KMS-11 (cell line): ENCODE measurements at regions not wholly inside any gene's neighbourhood (a gene's known extent, or its start where the extent isn't known, plus 50 kb on each side); places are given as distances from the start of the nearest gene placed in this dataset.

Experiments
- H2AFZ ChIP-seq: fragments of 200-600 bp; sonication (generic); 2 replicates; pipeline ENCODE4 v1.6.1; 2016; ENCODE audit warnings: antibody characterized with exemption, mixed run types, low read depth
- H3K27ac ChIP-seq: fragments of 200-600 bp; sonication (generic); 2 replicates; pipeline ENCODE4 v1.6.1; 2016; ENCODE audit warnings: mild to moderate bottlenecking, mixed run types
- H3K27me3 ChIP-seq: fragments of 200-600 bp; sonication (generic); 2 replicates; pipeline ENCODE4 v1.6.1; 2017; ENCODE audit warnings: mild to moderate bottlenecking, low read depth, mixed run types, moderate library complexity; ENCODE audit not compliant: insufficient read depth
- H3K36me3 ChIP-seq: fragments of 200-600 bp; sonication (generic); 2 replicates; pipeline ENCODE4 v1.6.1; 2017; ENCODE audit warnings: mild to moderate bottlenecking, mixed run types; ENCODE audit not compliant: insufficient read depth
- H3K4me1 ChIP-seq: fragments of 200-600 bp; sonication (generic); 2 replicates; pipeline ENCODE4 v1.6.1; 2016; ENCODE audit warnings: mild to moderate bottlenecking, low read depth, mixed run types; ENCODE audit not compliant: poor library complexity, severe bottlenecking
- H3K4me2 ChIP-seq: fragments of 200-600 bp; sonication (generic); 2 replicates; pipeline ENCODE4 v1.7.0; 2016; ENCODE audit warnings: mild to moderate bottlenecking, mixed run types
- H3K4me3 ChIP-seq: fragments of 200-600 bp; sonication (generic); IDR thresholded peaks from 2 replicates; pipeline ENCODE4 v1.6.1; 2017; ENCODE audit warnings: low read depth, low read length, mixed read lengths; ENCODE audit not compliant: insufficient read depth
- H3K79me2 ChIP-seq: fragments of 200-600 bp; sonication (generic); 2 replicates; pipeline ENCODE4 v1.6.1; 2016; ENCODE audit warnings: low read depth, mixed run types; ENCODE audit not compliant: insufficient read depth
- H3K9ac ChIP-seq: fragments of 200-600 bp; sonication (generic); 2 replicates; pipeline ENCODE4 v1.6.1; 2016; ENCODE audit warnings: mild to moderate bottlenecking, mixed run types
- H4K20me1 ChIP-seq: fragments of 200-600 bp; sonication (generic); 2 replicates; pipeline ENCODE4 v1.6.1; 2016; ENCODE audit warnings: mild to moderate bottlenecking, mixed run types; ENCODE audit not compliant: insufficient read depth
- TF ChIP-seq, protein P1 (sequence below): fragments of 200-600 bp; sonication (generic); conservative IDR thresholded peaks from 2 replicates; pipeline ENCODE4 v1.6.1; 2017; ENCODE audit warnings: low read depth, mild to moderate bottlenecking, antibody characterized with exemption, low read length, moderate library complexity, mixed read lengths

DNA sequence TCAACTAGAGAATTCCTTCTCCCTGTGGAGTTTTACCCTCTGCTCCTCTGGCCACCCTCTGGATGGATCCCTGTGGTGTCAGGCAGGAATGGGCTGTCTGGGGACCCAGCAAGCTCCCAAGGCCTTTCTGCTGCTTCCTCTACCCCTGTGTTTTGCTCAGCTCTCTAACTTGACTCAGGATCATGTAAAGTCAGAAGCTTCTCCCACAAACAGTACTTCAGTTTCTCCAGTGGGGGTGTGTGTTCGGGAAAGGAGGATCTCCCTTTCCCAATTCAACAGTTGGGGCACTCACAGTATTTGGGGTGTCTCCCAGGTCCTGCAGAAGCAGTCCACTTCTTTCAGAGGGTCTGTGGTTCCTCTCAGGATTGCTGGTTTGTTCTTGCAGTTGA is 162.4 kb upstream of the NUDT4 start:
- no peaks in the 10 kb centered on the region for H4K20me1 ChIP-seq
- no peak overlapping the region for H3K4me3 ChIP-seq
- H3K27ac ChIP-seq = no peak overlapping the region
- H3K4me2 ChIP-seq = no peak overlapping the region
- H3K27me3 ChIP-seq = no peaks in the 10 kb centered on the region
- no peak overlapping the region for H3K9ac ChIP-seq
- H3K36me3 ChIP-seq = no peaks in the 10 kb centered on the region
- TF ChIP-seq, protein P1, sequence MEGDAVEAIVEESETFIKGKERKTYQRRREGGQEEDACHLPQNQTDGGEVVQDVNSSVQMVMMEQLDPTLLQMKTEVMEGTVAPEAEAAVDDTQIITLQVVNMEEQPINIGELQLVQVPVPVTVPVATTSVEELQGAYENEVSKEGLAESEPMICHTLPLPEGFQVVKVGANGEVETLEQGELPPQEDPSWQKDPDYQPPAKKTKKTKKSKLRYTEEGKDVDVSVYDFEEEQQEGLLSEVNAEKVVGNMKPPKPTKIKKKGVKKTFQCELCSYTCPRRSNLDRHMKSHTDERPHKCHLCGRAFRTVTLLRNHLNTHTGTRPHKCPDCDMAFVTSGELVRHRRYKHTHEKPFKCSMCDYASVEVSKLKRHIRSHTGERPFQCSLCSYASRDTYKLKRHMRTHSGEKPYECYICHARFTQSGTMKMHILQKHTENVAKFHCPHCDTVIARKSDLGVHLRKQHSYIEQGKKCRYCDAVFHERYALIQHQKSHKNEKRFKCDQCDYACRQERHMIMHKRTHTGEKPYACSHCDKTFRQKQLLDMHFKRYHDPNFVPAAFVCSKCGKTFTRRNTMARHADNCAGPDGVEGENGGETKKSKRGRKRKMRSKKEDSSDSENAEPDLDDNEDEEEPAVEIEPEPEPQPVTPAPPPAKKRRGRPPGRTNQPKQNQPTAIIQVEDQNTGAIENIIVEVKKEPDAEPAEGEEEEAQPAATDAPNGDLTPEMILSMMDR = no peak
- no peaks in the 10 kb centered on the region for H3K79me2 ChIP-seq
- H3K4me1 ChIP-seq = peaks cover 23% of the 10 kb centered on the region
- H2AFZ ChIP-seq = no peak overlapping the region

DNA sequence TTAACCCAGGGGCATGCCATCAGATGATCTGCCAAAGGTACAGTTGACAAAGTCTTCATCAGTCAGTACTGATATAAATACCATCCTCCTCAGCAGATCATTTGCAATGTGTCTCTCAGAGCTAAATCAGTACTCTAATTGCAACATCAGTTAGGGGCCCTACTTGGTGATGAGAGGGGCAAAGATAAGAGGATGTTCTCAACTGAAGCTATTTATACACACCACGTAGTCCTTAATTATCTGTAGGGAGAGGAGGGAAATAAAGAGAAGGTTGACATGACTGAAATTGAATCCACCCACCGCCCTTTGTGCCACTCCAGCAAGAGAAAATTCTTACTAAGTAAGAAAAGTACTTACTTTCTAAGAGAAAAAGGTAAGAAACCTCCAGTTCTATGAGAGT is 157.8 kb upstream of the NUDT4 start:
- no peak overlapping the region for H3K27ac ChIP-seq

DNA sequence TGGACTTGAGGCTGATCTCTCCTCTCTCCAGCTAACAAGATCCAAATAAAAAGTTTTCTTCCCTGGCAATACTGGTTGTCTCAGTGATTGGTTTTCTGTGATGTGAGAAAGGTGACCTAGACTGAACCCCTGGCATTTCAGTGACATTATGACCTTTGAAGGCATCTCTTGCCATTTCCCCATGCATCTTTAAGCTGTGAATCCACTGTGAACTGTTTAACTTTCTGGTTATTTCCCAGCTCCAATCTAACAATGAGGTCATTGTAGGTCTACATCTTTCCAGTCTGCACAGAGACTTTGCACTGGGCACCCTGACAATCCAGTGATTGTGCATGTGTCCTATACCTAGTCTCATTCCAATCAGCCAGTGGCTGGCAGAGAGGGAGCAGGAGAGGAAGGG is 155.9 kb upstream of the NUDT4 start:
- no peak overlapping the region for H3K4me2 ChIP-seq
- H3K4me3 ChIP-seq = no peak overlapping the region
- peaks cover 22% of the 10 kb centered on the region for H3K4me1 ChIP-seq

More for the DNA sequence above, 157.8 kb upstream of the NUDT4 start:
- peaks cover 23% of the 10 kb centered on the region for H3K4me1 ChIP-seq
- TF ChIP-seq, protein P1 = no peak
- H3K27me3 ChIP-seq = no peaks in the 10 kb centered on the region
- no peaks in the 10 kb centered on the region for H4K20me1 ChIP-seq
- no peak overlapping the region for H3K4me2 ChIP-seq
- H3K36me3 ChIP-seq = no peaks in the 10 kb centered on the region
- no peak overlapping the region for H3K4me3 ChIP-seq
- H3K79me2 ChIP-seq = no peaks in the 10 kb centered on the region
- no peak overlapping the region for H2AFZ ChIP-seq
- H3K9ac ChIP-seq = no peak overlapping the region

DNA sequence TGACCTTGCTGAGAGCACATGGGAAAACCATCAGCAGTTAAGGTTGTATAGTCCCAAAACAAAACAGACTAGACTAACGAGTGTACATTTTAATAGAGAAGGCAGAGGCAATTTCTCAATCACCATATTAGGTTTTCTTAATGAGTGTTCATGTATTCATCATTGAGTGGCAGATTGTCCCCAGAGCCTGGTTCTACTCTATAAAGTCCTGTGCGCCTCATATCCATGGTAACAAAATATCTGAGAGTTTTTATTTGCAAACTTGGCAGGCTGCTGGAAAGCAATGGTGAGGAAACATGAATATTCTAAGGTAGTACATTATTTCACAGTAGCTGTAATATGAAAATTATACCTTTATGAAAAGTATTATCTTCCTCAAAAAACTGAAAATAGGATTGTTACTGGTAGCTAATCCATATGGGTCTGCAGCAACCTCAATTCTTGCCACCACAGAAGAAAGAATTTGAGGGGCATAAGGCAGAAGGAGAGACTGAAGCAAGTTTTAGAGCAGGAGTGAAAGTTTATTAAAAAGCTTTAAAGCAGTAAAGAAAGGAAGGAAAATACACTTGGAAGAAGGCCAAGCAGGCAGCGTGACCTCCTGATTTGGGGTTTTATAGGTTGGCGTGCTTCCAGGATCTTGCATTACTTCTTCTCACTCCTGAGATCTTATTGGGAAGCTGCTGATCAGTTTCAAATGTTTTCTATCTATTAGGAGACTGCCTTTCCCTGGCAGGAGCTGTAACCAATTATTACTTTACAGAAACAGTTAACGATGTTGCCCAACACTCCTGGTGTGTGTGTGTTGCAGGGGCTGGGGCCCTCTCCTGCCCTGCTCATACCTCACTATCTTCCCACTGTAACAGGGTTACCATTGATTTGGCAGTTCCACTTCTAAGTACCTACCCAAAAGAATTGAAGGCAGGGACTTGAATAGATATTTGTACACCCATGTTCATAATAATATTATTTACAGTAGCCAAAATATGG is 154.0 kb upstream of the NUDT4 start:
- Histone ChIP-seq H3K9ac (no peak overlapping the region), H3K79me2 (no peaks in the 10 kb centered on the region), H3K27ac (no peak overlapping the region), H3K27me3 (no peaks in the 10 kb centered on the region), H3K4me3 (no peak overlapping the region), H3K4me2 (no peak overlapping the region), H3K36me3 (no peaks in the 10 kb centered on the region), H4K20me1 (no peaks in the 10 kb centered on the region), H2AFZ (no peak overlapping the region), H3K4me1 (peaks cover 4% of the 10 kb centered on the region)
- TF ChIP-seq, protein P1 = no peak

More for the DNA sequence above, 155.9 kb upstream of the NUDT4 start:
- Histone ChIP-seq H3K27ac (no peak overlapping the region), H3K36me3 (no peaks in the 10 kb centered on the region), H3K9ac (no peak overlapping the region), H4K20me1 (no peaks in the 10 kb centered on the region), H2AFZ (no peak overlapping the region), H3K79me2 (no peaks in the 10 kb centered on the region), H3K27me3 (no peaks in the 10 kb centered on the region)
- TF ChIP-seq, protein P1 = no peak
